Astrocyte (in vitro differentiated cells and primary cell): ENCODE measurements at regions not wholly inside any gene's neighbourhood (a gene's known extent, or its start where the extent isn't known, plus 50 kb on each side); places are given as distances from the start of the nearest gene placed in this dataset.

Source experiments
- DNase-seq: peaks from one replicate; pipeline ENCODE4 v3.0.0-alpha.2; 2010; ENCODE audit warnings: low read depth
- FAIRE-seq: peaks from 2 replicates; lab custom pipeline; 2011; peaks lifted over from hg19 to GRCh38; lab: Jason Lieb, UNC
- H2AFZ ChIP-seq: 2 replicates; pipeline ENCODE4 v1.6.0; 2012; ENCODE audit warnings: low read depth, low read length, inconsistent platforms
- H3K27ac ChIP-seq: 2 replicates; pipeline ENCODE4 v1.5.1; 2011; ENCODE audit warnings: low read depth, low read length, inconsistent platforms
- H3K27me3 ChIP-seq: 2 replicates; pipeline ENCODE4 v1.6.0; 2011; ENCODE audit warnings: low read length, inconsistent platforms; ENCODE audit not compliant: insufficient read depth
- H3K36me3 ChIP-seq: 2 replicates; pipeline ENCODE4 v1.5.1; 2011; ENCODE audit warnings: low read length, inconsistent platforms; ENCODE audit not compliant: insufficient read depth
- H3K4me1 ChIP-seq: 2 replicates; pipeline ENCODE4 v1.5.1; 2011; ENCODE audit warnings: low read length, inconsistent platforms; ENCODE audit not compliant: insufficient read depth
- H3K4me2 ChIP-seq: 2 replicates; pipeline ENCODE4 v1.6.0; 2012; ENCODE audit warnings: low read length, inconsistent platforms
- H3K4me3 ChIP-seq: 2 replicates; pipeline ENCODE4 v1.5.1; 2011; ENCODE audit warnings: low read depth, mild to moderate bottlenecking, low read length, inconsistent platforms; ENCODE audit not compliant: insufficient read depth
- H3K79me2 ChIP-seq: 2 replicates; pipeline ENCODE4 v1.6.0; 2012; ENCODE audit warnings: mild to moderate bottlenecking, low read length, inconsistent platforms; ENCODE audit not compliant: insufficient read depth
- H3K9ac ChIP-seq: 2 replicates; pipeline ENCODE4 v1.6.0; 2012; ENCODE audit warnings: mild to moderate bottlenecking, low read length, inconsistent platforms
- H3K9me3 ChIP-seq: 2 replicates; pipeline ENCODE4 v1.5.1; 2012; ENCODE audit warnings: low read depth, mild to moderate bottlenecking, low read length, inconsistent platforms; ENCODE audit not compliant: insufficient read depth
- H4K20me1 ChIP-seq: 2 replicates; pipeline ENCODE4 v1.6.0; 2012; ENCODE audit warnings: low read length, inconsistent platforms; ENCODE audit not compliant: insufficient read depth
- H3K27ac Mint-ChIP-seq: one replicate; pipeline ENCODE4 v1.8.0; 2021; ENCODE audit warnings: mild to moderate bottlenecking, mixed read lengths; ENCODE audit not compliant: unreplicated experiment
- H3K27me3 Mint-ChIP-seq: one replicate; pipeline ENCODE4 v1.8.0; 2021; ENCODE audit warnings: low read depth, mixed read lengths; ENCODE audit not compliant: unreplicated experiment
- H3K36me3 Mint-ChIP-seq: one replicate; pipeline ENCODE4 v1.8.0; 2021; ENCODE audit warnings: low read depth, mixed read lengths; ENCODE audit not compliant: unreplicated experiment
- H3K4me1 Mint-ChIP-seq: one replicate; pipeline ENCODE4 v1.8.0; 2021; ENCODE audit warnings: low read depth, mixed read lengths; ENCODE audit not compliant: unreplicated experiment
- H3K4me3 Mint-ChIP-seq: one replicate; pipeline ENCODE4 v1.8.0; 2021; ENCODE audit warnings: mild to moderate bottlenecking, moderate library complexity, mixed read lengths; ENCODE audit not compliant: unreplicated experiment
- H3K9me3 Mint-ChIP-seq: one replicate; pipeline ENCODE4 v1.8.0; 2021; ENCODE audit warnings: mild to moderate bottlenecking, mixed read lengths; ENCODE audit not compliant: unreplicated experiment
- CTCF ChIP-seq: IDR thresholded peaks from 2 replicates; pipeline ENCODE4 v1.5.1; 2011; ENCODE audit warnings: low read depth, mild to moderate bottlenecking, inconsistent platforms, low read length, moderate library complexity; ENCODE audit not compliant: insufficient read depth
- EZH2 ChIP-seq: IDR thresholded peaks from 2 replicates; pipeline ENCODE4 v1.6.1; 2012; ENCODE audit warnings: mild to moderate bottlenecking, low read length, inconsistent platforms; ENCODE audit not compliant: insufficient read depth

- no peak overlapping the region for H3K4me3 Mint-ChIP-seq
- Histone ChIP-seq H3K27ac (no peak overlapping the region), H3K4me2 (no peak overlapping the region), H3K9ac (no peak overlapping the region), H3K27me3 (no peaks in the 10 kb centered on the region), H2AFZ (no peak overlapping the region), H3K4me1 (no peaks in the 10 kb centered on the region), H3K4me3 (no peak overlapping the region), H3K36me3 (no peaks in the 10 kb centered on the region), H4K20me1 (no peaks in the 10 kb centered on the region), H3K79me2 (no peaks in the 10 kb centered on the region), H3K9me3 (no peaks in the 10 kb centered on the region)
- H3K27ac Mint-ChIP-seq: no peak overlapping the region
- no peak for TF ChIP-seq EZH2
- H3K9me3 Mint-ChIP-seq: no peaks in the 10 kb centered on the region
- DNase-seq (no peak), FAIRE-seq (no peak)
- H3K36me3 Mint-ChIP-seq: no peaks in the 10 kb centered on the region
- no peaks in the 10 kb centered on the region for H3K27me3 Mint-ChIP-seq
- peaks cover 14% of the 10 kb centered on the region for H3K4me1 Mint-ChIP-seq
These were observed 151.4 kb downstream of the CHRM3 start for GRCh38 chr1:239537795-239538194.

- Mint-ChIP-seq H3K36me3 (no peaks in the 10 kb centered on the region), H3K27ac (no peak overlapping the region), H3K27me3 (no peaks in the 10 kb centered on the region), H3K4me1 (peaks cover 14% of the 10 kb centered on the region), H3K4me3 (no peak overlapping the region), H3K9me3 (no peaks in the 10 kb centered on the region)
- no peak overlapping the region for H3K4me3 ChIP-seq
- FAIRE-seq: no peak
- no peaks in the 10 kb centered on the region for H3K36me3 ChIP-seq
- H3K4me1 ChIP-seq: no peaks in the 10 kb centered on the region
- no peaks in the 10 kb centered on the region for H3K9me3 ChIP-seq
- H3K79me2 ChIP-seq: no peaks in the 10 kb centered on the region
- H4K20me1 ChIP-seq: no peaks in the 10 kb centered on the region
- H3K9ac ChIP-seq: no peak overlapping the region
- no peaks in the 10 kb centered on the region for H3K27me3 ChIP-seq
- no peak overlapping the region for H3K27ac ChIP-seq
- H2AFZ ChIP-seq: no peak overlapping the region
- no peak for DNase-seq
- TF ChIP-seq EZH2 (no peak), CTCF (no peak)
- no peak overlapping the region for H3K4me2 ChIP-seq
These were observed 152.0 kb downstream of the CHRM3 start for GRCh38 chr1:239538239-239538988.

GRCh38 chr1:239539051-239539450 lies 152.7 kb downstream of the CHRM3 start:
- TF ChIP-seq CTCF (no peak), EZH2 (no peak)
- H3K4me2 ChIP-seq: no peak overlapping the region
- Mint-ChIP-seq H3K36me3 (no peaks in the 10 kb centered on the region), H3K4me3 (no peak overlapping the region), H3K9me3 (no peaks in the 10 kb centered on the region), H3K27ac (no peak overlapping the region), H3K27me3 (no peaks in the 10 kb centered on the region), H3K4me1 (peaks cover 14% of the 10 kb centered on the region)
- no peak overlapping the region for H3K27ac ChIP-seq
- FAIRE-seq (no peak), DNase-seq (no peak)
- H3K36me3 ChIP-seq: no peaks in the 10 kb centered on the region
- no peaks in the 10 kb centered on the region for H3K9me3 ChIP-seq
- no peak overlapping the region for H2AFZ ChIP-seq
- no peaks in the 10 kb centered on the region for H4K20me1 ChIP-seq
- H3K4me3 ChIP-seq: no peak overlapping the region
- H3K79me2 ChIP-seq: no peaks in the 10 kb centered on the region
- no peaks in the 10 kb centered on the region for H3K27me3 ChIP-seq
- H3K4me1 ChIP-seq: no peaks in the 10 kb centered on the region
- H3K9ac ChIP-seq: no peak overlapping the region
